A673 (cell line): ENCODE measurements at regions not wholly inside any gene's neighbourhood (a gene's known extent, or its start where the extent isn't known, plus 50 kb on each side); places are given as distances from the start of the nearest gene placed in this dataset.

Experiments used
- BruUV-seq: library from RNA; stranded (reverse); fragments of 400-500 nt; replicated peaks from 2 replicates; lab custom pipeline; 2021; lab: Mats Ljungman, UMichigan
- CTCF ChIA-PET: fragments of 300-600 bp; sonication (Branson Sonifier 250); formaldehyde crosslinking; loops from one replicate; lab custom pipeline; 2022; ENCODE audit warnings: antibody characterized with exemption; lab: Charles Lee
- POLR2A ChIA-PET: fragments of 300-600 bp; sonication (Branson Sonifier 250); formaldehyde crosslinking; loops from one replicate; lab custom pipeline; 2022; ENCODE audit warnings: antibody characterized with exemption; ENCODE audit not compliant: low non-redundant PET; lab: Charles Lee
- DNase-seq: peaks from one replicate; pipeline ENCODE4 v3.0.0-alpha.2; 2015; ENCODE audit warnings: low spot score
- H3K27ac ChIP-seq: fragments of 200-600 bp; sonication (generic); 2 replicates; pipeline ENCODE4 v1.5.1; 2016; ENCODE audit warnings: mixed run types, low read depth, mild to moderate bottlenecking, mixed read lengths, antibody characterized with exemption, low read length; ENCODE audit not compliant: poor library complexity, severe bottlenecking
- H3K27me3 ChIP-seq: fragments of 200-600 bp; sonication (generic); replicated peaks from 2 replicates; pipeline ENCODE4 v1.6.1; 2017; ENCODE audit warnings: mixed run types, low read depth, mild to moderate bottlenecking, mixed read lengths, antibody characterized with exemption, low read length; ENCODE audit not compliant: insufficient read depth, poor library complexity
- H3K36me3 ChIP-seq: fragments of 200-600 bp; sonication (generic); 2 replicates; pipeline ENCODE4 v1.6.1; 2016; ENCODE audit warnings: mixed run types, mild to moderate bottlenecking, mixed read lengths, antibody characterized with exemption, low read length; ENCODE audit not compliant: insufficient read depth, poor library complexity, severe bottlenecking
- H3K4me1 ChIP-seq: fragments of 200-600 bp; sonication (generic); 2 replicates; pipeline ENCODE4 v1.6.1; 2017; ENCODE audit warnings: mixed run types, mild to moderate bottlenecking, mixed read lengths, antibody characterized with exemption, low read length; ENCODE audit not compliant: insufficient read depth, poor library complexity, severe bottlenecking
- H3K4me3 ChIP-seq: fragments of 200-600 bp; sonication (generic); 2 replicates; pipeline ENCODE4 v1.5.1; 2016; ENCODE audit warnings: low read depth, mixed run types, mild to moderate bottlenecking, mixed read lengths, low read length; ENCODE audit not compliant: poor library complexity, severe bottlenecking
- H3K9me3 ChIP-seq: fragments of 200-600 bp; sonication (generic); 2 replicates; pipeline ENCODE4 v1.6.1; 2016; ENCODE audit warnings: mixed run types, low read depth, mild to moderate bottlenecking, mixed read lengths, antibody characterized with exemption, low read length; ENCODE audit not compliant: poor library complexity, severe bottlenecking
- EZH2 ChIP-seq: fragments of 200-600 bp; sonication (generic); IDR thresholded peaks from 2 replicates; pipeline ENCODE4 v1.6.1; 2017; ENCODE audit warnings: borderline replicate concordance, low read depth, mild to moderate bottlenecking, mixed read lengths, antibody characterized with exemption, low read length; ENCODE audit not compliant: poor library complexity, severe bottlenecking
- intact Hi-C: fragments of 100-400 bp; cut with micrococcal nuclease; formaldehyde crosslinking; loops from one replicate; pipeline ENCODE4 v1.10.0; 2022; ENCODE audit not compliant: unreplicated experiment
- TF ChIP-seq, protein P1 (sequence below): fragments of 300-800, 200-600 bp; sonication (generic); conservative IDR thresholded peaks from 2 replicates; pipeline ENCODE4 v1.5.1; 2017; ENCODE audit warnings: low read depth, mild to moderate bottlenecking, antibody characterized with exemption, low read length, moderate library complexity, mixed read lengths

DNA sequence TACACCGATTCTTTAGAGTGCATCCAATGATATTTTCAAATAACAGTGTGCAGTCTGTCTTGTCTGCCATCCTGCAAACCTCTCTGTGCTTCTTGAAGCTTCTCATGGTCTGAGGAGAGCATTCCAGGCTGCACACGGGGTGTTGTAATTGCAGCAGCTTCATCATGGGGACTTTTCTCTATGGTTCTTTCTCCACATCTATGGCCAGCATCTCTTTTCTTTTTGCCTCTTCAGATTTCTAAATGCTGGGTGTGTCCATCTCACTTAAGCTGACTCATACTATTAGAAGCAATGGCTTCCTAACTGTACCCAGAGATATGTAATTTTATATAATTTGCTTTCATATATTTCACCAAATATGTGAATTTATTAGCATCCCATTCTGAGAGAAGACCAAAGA is 63.8 kb upstream of the EPHB3 start:
- ChIA-PET CTCF (interaction anchor here (0.6 kb wide), 1 partner anchor 8 kb away, joined by 5 read pairs; no protein-coding TSS in a partner anchor), POLR2A (no interaction called here)
- H3K27me3 ChIP-seq = peaks cover 26% of the 10 kb centered on the region
- TF ChIP-seq, protein P1, sequence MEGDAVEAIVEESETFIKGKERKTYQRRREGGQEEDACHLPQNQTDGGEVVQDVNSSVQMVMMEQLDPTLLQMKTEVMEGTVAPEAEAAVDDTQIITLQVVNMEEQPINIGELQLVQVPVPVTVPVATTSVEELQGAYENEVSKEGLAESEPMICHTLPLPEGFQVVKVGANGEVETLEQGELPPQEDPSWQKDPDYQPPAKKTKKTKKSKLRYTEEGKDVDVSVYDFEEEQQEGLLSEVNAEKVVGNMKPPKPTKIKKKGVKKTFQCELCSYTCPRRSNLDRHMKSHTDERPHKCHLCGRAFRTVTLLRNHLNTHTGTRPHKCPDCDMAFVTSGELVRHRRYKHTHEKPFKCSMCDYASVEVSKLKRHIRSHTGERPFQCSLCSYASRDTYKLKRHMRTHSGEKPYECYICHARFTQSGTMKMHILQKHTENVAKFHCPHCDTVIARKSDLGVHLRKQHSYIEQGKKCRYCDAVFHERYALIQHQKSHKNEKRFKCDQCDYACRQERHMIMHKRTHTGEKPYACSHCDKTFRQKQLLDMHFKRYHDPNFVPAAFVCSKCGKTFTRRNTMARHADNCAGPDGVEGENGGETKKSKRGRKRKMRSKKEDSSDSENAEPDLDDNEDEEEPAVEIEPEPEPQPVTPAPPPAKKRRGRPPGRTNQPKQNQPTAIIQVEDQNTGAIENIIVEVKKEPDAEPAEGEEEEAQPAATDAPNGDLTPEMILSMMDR = no peak
- TF ChIP-seq EZH2 = no peak
- H3K36me3 ChIP-seq = no peaks in the 10 kb centered on the region
- H3K27ac ChIP-seq = no peak overlapping the region
- H3K4me1 ChIP-seq = no peaks in the 10 kb centered on the region
- DNase-seq = no peak
- no TSS peak for BruUV-seq
- no peak overlapping the region for H3K4me3 ChIP-seq
- intact Hi-C loops = no loop called here
- no peaks in the 10 kb centered on the region for H3K9me3 ChIP-seq

DNA sequence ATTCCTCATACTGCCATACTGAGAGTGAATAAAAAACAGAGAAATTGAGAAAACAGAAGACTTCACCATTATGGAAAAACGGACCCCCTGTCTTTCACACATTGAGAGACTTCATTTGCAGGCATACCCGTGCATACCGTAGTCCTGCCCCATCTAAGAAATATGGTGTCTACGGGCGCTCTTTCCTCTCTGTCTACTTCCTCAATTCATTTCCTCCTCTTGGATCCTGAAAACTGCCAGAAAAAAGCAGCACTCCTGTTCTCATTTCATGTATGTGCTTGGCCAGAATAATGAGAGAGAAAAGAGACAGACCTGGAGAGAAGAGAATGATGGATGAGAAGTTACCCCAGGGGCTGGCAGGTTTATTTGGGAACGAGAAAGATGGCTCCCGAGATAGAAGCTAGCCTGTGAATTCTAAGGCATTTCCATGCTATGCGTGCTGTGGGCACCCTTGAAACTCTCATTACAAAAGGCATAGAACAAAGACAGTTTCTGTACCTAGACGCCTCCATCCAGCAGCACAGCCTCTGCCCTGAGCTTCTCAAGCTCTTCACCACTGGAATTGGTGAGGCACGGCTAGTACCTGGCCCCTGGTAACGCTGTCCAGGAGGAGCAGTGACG is 62.5 kb upstream of the EPHB3 start:
- H3K4me3 ChIP-seq = no peak overlapping the region
- TF ChIP-seq, protein P1 = no peak
- no peak for TF ChIP-seq EZH2
- no peak for DNase-seq
- no peaks in the 10 kb centered on the region for H3K9me3 ChIP-seq
- ChIA-PET POLR2A (no interaction called here), CTCF (no interaction called here)
- intact Hi-C loops = no loop called here
- no peak overlapping the region for H3K27ac ChIP-seq
- no peaks in the 10 kb centered on the region for H3K36me3 ChIP-seq
- peaks cover 22% of the 10 kb centered on the region for H3K27me3 ChIP-seq
- no TSS peak for BruUV-seq
- H3K4me1 ChIP-seq = no peaks in the 10 kb centered on the region

DNA sequence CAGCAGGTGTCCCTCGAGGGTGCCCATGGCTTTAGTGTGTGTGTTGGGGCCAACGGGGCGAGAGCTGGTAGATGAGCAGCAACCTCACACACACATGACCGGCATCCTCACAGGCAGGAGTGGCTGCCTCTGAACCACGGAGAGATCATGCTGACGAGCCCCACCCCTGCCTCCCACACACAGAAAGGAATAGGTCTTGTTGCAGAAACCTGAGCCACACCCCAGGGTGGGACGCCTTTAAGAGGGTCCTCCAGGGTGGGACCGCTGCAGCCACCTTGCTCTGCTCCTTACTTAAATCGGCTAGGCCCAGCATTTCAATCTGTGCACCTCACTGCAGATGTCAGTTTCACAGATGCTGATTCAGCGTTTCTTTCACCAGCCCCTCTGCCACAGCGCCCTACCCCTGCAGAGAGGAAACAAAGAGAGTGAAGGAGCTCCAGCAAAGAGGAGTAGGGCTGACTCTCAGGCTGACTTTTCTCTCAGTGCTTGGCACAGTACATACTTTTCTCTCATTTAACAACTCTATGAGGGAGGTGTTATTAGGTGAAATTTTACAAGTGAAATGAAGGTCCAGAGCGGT is 61.2 kb upstream of the EPHB3 start:
- peaks cover 25% of the 10 kb centered on the region for H3K27me3 ChIP-seq
- no peak overlapping the region for H3K4me3 ChIP-seq
- POLR2A ChIA-PET = no interaction called here
- no peaks in the 10 kb centered on the region for H3K36me3 ChIP-seq
- no peak overlapping the region for H3K27ac ChIP-seq
- H3K9me3 ChIP-seq = no peaks in the 10 kb centered on the region
- CTCF ChIA-PET = interaction anchor here (0.7 to 1.1 kb wide), 2 partner anchors 12 to 323 kb away, joined by 3 to 4 read pairs; no protein-coding TSS in a partner anchor
- TF ChIP-seq, protein P1 = no peak
- no peak for TF ChIP-seq EZH2
- H3K4me1 ChIP-seq = no peaks in the 10 kb centered on the region
- no TSS peak for BruUV-seq
- intact Hi-C loops = no loop called here
- DNase-seq = peak; percentile 57
